PC-9 (cell line): ENCODE measurements at regions not wholly inside any gene's neighbourhood (a gene's known extent, or its start where the extent isn't known, plus 50 kb on each side); places are given as distances from the start of the nearest gene placed in this dataset.
"Not testable (repeated sequence)": the region's sequence is repeated elsewhere in the genome, so short reads cannot be mapped to it uniquely, and the experiment has no call there.

Source experiments
- EZH2 ChIP-seq: fragments of 200-600 bp; sonication (generic); IDR thresholded peaks from 2 replicates; pipeline ENCODE4 v1.8.0; 2017; ENCODE audit warnings: antibody characterized with exemption, low read depth
- TF ChIP-seq, protein P1 (sequence below): fragments of 200-600 bp; sonication (generic); conservative IDR thresholded peaks from 2 replicates; pipeline ENCODE4 v1.6.1; 2017; ENCODE audit warnings: mixed run types, antibody characterized with exemption, mild to moderate bottlenecking, moderate library complexity

- TF ChIP-seq, protein P1, sequence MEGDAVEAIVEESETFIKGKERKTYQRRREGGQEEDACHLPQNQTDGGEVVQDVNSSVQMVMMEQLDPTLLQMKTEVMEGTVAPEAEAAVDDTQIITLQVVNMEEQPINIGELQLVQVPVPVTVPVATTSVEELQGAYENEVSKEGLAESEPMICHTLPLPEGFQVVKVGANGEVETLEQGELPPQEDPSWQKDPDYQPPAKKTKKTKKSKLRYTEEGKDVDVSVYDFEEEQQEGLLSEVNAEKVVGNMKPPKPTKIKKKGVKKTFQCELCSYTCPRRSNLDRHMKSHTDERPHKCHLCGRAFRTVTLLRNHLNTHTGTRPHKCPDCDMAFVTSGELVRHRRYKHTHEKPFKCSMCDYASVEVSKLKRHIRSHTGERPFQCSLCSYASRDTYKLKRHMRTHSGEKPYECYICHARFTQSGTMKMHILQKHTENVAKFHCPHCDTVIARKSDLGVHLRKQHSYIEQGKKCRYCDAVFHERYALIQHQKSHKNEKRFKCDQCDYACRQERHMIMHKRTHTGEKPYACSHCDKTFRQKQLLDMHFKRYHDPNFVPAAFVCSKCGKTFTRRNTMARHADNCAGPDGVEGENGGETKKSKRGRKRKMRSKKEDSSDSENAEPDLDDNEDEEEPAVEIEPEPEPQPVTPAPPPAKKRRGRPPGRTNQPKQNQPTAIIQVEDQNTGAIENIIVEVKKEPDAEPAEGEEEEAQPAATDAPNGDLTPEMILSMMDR: not testable (repeated sequence)
- TF ChIP-seq EZH2: not testable (repeated sequence)
Measured at GRCh38 chr15:66980326-66980725, 85.1 kb upstream of the SMAD3 start.
